ENCODE measurements at regions not wholly inside any gene's neighbourhood (a gene's known extent, or its start where the extent isn't known, plus 50 kb on each side); places are given as distances from the start of the nearest gene placed in this dataset.
"Not testable (repeated sequence)": the region's sequence is repeated elsewhere in the genome, so short reads cannot be mapped to it uniquely, and the experiment has no call there.

- DNase-seq = no peak
Observed at GRCh38 chr11:29224739-29225384, 792.0 kb downstream of the KCNA4 start.

GRCh38 chr11:29219531-29219930 lies 797.3 kb downstream of the KCNA4 start:
- not testable (repeated sequence) for DNase-seq

GRCh38 chr11:29217901-29218300 lies 798.9 kb downstream of the KCNA4 start:
- no peak for DNase-seq

DNA sequence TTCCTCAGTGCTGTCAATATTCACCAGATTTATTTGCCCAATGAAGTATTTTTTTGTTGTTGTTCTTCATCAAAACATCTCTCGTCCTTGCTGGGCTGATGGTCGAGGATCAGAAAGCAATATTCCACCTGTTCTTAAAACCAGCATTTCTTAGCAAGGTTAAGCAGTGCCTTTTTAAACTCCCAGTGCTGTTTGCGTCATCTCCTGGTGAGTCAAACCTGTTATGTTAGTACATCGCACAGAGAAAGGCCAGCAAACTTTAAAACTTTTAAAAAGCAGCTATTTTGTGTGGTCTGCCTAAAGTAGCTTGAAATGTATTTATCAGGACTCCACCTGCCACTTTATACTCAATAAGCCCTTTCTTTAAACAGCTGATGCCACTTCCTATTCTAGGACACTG lies 802.0 kb downstream of the KCNA4 start:
- DNase-seq = no peak

GRCh38 chr11:29211202-29211601 lies 805.6 kb downstream of the KCNA4 start:
- DNase-seq = no peak

- DNase-seq = no peak
Observed at GRCh38 chr11:29210426-29210825, 806.4 kb downstream of the KCNA4 start.

DNA sequence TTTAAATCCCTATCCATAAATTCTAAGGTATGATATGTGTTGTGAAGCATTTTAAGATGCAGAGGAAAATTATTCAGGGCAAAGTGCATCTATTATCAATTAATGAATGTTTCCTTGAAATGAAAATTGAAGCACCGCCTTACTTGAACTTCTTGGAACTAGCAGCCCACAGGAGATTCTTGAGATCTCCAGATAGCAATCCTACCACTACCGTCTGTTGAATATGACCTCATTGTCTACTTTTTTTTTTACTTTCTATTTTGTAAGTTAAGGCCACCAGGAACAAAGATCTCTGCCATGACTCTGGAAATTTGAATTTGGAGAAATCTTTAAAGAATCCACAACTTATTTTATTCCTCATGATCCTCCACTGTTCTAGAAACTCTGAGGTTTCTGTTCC lies 808.7 kb downstream of the KCNA4 start:
- no peak for DNase-seq

DNA sequence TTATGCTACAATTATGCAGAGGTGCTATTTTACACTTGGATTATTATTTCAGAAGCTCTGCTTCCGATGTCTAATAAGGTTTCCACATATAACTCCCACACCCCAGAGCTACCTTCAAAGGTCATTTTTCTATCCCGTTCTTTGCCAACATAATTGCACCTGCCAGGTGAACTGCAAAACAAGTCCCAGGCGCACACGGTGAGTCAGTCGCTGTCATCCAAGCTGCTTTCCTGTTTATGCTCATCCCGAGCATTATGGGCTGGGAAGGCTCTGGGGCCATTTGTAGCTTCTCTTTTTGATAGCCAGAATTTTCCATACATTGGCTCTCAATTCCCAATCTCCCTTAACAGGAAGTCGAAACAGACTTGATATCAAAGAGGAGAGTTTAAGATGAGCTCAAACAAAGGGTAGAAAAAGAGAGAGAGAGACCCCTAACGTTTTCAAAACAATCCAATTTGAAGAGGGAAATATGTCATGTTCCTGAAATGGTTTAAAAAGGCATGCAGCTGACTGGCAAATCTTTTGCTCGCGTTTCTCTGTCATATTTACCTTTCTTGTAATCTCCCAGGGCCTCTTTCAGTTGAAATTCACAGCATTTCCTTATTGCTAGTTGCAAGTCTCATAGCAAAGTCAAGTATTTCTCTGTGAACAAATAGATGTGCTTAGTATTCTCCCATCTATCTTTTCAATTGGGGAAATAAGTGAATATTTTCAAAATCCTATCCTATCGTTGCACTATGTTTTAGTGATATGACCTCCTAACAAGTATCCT lies 815.9 kb downstream of the KCNA4 start:
- DNase-seq = no peak

- DNase-seq = no peak
Observed at GRCh38 chr11:29190313-29190712, 826.5 kb downstream of the KCNA4 start.

GRCh38 chr11:29187215-29187614 lies 829.6 kb downstream of the KCNA4 start:
- no peak for DNase-seq

DNA sequence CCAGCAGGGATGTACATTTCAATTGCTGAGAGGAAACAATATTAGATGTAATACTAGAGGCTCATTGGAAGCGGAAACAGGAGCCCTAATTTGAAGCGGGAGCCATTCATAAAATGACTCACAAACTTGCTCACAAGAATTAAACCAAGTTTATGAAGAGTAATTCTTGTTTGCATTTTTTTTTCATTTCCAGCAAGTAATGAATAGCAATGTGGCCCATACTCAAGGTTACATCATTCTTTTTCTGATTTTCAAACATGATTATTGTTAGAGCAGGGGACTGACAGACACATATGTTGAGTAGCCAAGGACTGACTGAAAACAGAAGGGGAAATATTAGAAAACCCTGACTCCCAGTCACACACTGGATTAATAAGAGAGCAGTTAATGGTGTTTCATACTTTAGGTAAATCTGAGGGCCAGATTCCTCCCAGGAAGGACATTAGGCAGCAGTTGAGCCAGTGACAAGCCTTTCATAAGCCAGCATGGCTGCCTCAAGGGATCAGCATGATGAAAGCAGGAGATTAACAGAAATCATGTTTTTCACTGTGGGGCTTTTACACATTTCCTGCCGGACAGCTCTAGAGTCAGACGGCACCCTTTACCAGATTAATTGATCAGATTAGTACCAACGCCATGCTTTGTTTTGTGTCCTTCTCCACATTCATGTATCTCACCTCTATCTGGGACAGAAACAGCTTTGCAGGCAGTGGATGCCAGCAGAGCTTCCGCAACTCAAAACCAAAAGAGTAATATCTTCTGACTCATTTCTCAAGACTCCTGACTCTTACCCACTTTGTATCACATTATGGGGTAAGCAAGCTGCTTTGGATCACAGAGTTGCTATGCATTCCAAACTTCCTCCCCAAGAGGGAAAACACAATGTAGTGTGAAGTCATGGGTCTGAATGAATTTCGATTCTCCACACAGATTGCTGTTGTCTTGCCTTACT lies 831.6 kb downstream of the KCNA4 start:
- DNase-seq = no peak

DNA sequence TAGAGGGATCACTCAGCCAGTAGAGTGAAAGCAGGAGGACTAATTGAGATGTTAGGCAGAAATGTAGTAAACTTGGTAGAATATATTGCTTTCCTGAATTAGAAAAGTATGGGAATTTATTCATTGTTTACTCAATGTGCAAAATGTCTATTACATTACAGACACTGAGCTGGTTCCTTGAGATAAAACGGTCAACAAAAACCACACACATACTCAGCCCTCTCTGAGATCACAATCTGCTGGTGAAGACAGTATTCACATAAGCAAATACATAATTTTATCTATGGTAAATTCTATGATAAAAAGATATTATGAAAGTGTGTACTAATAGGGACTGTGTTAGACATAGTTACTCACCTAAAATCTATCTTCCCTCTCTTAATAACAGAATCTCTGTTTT lies 833.5 kb downstream of the KCNA4 start:
- DNase-seq = no peak

DNA sequence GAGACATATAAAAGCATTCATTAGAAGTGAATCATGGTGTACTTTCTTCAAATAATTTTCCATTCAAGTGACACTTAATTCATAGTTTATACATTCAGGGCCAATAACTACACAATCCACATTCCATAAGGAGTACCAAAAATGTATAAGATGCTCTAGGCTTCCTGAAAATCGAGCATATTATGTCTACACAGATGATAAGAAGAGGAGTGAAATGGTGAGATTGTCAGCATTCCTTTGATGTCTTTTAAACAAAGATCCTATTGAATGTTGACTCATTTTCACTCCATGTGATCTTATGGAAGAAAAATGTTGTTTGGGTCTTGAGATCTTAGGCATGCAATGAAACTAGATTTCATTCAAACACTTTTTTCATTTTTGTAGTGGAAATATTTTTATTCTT lies 843.2 kb downstream of the KCNA4 start:
- DNase-seq = no peak

DNA sequence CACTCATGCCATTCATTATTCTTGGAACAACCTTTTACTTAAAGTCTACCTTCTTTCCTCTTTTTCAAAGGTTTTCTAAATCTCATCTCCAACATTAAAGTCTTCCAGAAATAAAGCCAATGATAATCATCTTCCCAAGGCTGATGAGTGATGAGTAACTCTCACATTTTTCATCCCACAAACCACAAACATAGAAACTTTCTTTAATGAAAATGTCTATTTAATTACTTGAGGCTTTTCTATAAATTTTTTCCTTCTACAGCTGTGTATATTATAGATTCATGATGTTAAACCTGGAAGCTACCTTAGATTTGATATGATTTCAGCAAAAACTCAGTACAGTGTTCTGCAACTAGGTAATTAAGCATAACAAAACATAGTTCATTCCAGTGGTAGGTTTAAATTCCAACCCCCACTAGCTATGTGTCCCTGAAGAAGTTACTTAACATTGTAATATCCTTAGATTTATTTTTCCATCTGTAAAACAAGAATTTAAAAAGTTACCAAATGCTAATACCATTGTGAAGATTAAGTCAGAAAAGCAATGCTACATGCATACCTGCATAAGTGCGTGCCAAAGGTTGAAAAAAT lies 845.4 kb downstream of the KCNA4 start:
- no peak for DNase-seq

- DNase-seq = no peak
Observed at GRCh38 chr11:29166306-29166705, 850.5 kb downstream of the KCNA4 start.

GRCh38 chr11:29163231-29163630 lies 853.6 kb downstream of the KCNA4 start:
- DNase-seq = no peak

DNA sequence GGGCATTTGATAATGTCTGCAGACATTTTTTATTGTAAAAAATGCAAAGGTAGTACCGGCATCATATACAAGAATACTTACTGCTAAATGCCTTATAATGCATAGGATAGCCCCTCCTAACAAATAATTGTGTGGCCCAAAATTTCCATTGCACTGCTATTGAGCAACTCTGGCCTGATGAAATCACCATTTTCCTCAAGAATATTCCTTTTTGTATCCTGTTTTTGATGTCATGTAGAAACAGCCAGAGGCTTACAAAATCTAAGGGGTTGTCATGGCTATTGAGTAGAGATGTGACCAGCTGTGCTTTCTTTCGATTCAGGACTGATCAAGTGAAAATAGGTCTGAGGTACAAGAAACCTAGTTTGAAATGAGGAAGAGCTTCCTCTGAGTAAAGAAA lies 854.3 kb downstream of the KCNA4 start:
- DNase-seq = no peak

DNA sequence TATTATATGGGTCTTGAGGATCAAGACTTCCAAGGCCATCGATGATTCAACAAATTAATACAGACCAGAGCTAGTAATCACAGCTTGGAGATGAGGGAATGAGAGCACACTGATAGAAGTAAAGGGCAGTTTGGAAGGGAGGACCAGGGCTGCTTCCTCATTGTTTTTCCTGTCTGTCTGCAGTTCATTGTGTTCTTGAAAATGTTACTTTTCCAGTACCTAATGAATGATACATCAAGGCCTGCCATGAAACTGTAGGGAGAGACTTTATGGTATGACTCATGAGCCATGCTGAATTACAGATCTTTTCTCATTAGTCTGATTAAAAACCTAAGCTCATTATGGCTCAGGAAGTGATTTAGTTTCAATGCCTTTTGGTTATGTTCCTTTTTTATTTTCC lies 855.6 kb downstream of the KCNA4 start:
- DNase-seq = no peak

GRCh38 chr11:29159552-29160465 lies 857.0 kb downstream of the KCNA4 start:
- DNase-seq = no peak

GRCh38 chr11:29153078-29153477 lies 863.8 kb downstream of the KCNA4 start:
- no peak for DNase-seq

DNA sequence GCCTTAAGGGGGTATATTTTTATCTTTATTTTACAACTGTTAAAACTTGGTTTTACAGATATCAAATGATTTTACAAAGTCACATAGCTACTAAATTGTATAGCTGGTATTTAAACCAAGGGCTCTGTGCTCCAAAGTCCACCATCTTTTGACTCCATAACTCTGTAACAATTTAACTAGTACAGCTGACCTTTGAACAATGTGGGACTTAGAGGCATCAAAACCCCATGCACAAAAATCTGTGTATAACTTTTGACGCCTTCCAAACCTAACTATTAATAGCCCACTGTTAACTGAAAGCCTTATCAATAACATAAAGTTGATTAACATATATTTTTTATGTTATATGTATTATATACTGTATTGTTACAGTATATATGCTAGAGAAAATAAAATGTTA lies 874.3 kb downstream of the KCNA4 start:
- not testable (repeated sequence) for DNase-seq

GRCh38 chr11:29135504-29135903 lies 881.3 kb downstream of the KCNA4 start:
- no peak for DNase-seq
